Type B pancreatic cell (in vitro differentiated cells): ENCODE measurements at regions not wholly inside any gene's neighbourhood (a gene's known extent, or its start where the extent isn't known, plus 50 kb on each side); places are given as distances from the start of the nearest gene placed in this dataset.
A peak's percentile ranks its signal among the peaks of the same experiment; 100 is the strongest.

Experiments used
- DNase-seq: peaks from one replicate; pipeline ENCODE4 v3.0.0; 2021; ENCODE audit warnings: mixed read lengths; ENCODE audit not compliant: unreplicated experiment; ENCODE audit errors: extremely low spot score
- H3K27ac Mint-ChIP-seq: 2 replicates; pipeline ENCODE4 v1.8.0; 2021; ENCODE audit warnings: mild to moderate bottlenecking, mixed read lengths
- H3K27me3 Mint-ChIP-seq: 2 replicates; pipeline ENCODE4 v1.8.0; 2021; ENCODE audit warnings: mixed read lengths
- H3K36me3 Mint-ChIP-seq: 2 replicates; pipeline ENCODE4 v1.8.0; 2021; ENCODE audit warnings: mixed read lengths
- H3K4me1 Mint-ChIP-seq: one replicate; pipeline ENCODE4 v1.8.0; 2021; ENCODE audit warnings: mixed read lengths; ENCODE audit not compliant: unreplicated experiment
- H3K4me3 Mint-ChIP-seq: 2 replicates; pipeline ENCODE4 v1.8.0; 2021; ENCODE audit warnings: mild to moderate bottlenecking, mixed read lengths
- H3K9me3 Mint-ChIP-seq: 2 replicates; pipeline ENCODE4 v1.8.0; 2021; ENCODE audit warnings: mixed read lengths
- TF ChIP-seq, protein P1 (sequence below): fragments of 200-600 bp; sonication (generic); conservative IDR thresholded peaks from 2 replicates; pipeline ENCODE4 v1.5.0; 2021; ENCODE audit warnings: antibody characterized with exemption, mild to moderate bottlenecking

DNA sequence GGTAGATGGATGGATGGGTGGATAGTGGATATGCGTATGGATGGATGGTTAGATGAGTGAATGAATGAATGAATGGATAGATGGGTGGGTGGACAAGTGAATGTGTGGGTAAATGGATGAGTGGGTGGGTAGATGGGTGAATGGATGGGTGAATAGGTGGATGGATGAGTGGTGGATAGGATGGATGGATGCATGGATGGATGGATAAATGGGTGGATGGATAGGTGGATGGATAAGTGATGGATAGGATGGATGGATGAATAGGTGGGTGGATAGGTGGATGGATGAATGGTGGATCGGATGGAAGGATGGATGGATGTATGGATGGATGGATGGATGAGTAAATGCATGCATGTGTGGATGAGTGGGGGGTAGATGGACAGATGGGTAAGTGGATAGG, 169.3 kb downstream of the ACKR3 start:
- TF ChIP-seq, protein P1, sequence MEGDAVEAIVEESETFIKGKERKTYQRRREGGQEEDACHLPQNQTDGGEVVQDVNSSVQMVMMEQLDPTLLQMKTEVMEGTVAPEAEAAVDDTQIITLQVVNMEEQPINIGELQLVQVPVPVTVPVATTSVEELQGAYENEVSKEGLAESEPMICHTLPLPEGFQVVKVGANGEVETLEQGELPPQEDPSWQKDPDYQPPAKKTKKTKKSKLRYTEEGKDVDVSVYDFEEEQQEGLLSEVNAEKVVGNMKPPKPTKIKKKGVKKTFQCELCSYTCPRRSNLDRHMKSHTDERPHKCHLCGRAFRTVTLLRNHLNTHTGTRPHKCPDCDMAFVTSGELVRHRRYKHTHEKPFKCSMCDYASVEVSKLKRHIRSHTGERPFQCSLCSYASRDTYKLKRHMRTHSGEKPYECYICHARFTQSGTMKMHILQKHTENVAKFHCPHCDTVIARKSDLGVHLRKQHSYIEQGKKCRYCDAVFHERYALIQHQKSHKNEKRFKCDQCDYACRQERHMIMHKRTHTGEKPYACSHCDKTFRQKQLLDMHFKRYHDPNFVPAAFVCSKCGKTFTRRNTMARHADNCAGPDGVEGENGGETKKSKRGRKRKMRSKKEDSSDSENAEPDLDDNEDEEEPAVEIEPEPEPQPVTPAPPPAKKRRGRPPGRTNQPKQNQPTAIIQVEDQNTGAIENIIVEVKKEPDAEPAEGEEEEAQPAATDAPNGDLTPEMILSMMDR: no peak
- no peak for DNase-seq
- Mint-ChIP-seq H3K9me3 (no peaks in the 10 kb centered on the region), H3K4me1 (peaks cover 22% of the 10 kb centered on the region), H3K27me3 (no peaks in the 10 kb centered on the region), H3K27ac (no peak overlapping the region), H3K4me3 (no peak overlapping the region), H3K36me3 (no peaks in the 10 kb centered on the region)

DNA sequence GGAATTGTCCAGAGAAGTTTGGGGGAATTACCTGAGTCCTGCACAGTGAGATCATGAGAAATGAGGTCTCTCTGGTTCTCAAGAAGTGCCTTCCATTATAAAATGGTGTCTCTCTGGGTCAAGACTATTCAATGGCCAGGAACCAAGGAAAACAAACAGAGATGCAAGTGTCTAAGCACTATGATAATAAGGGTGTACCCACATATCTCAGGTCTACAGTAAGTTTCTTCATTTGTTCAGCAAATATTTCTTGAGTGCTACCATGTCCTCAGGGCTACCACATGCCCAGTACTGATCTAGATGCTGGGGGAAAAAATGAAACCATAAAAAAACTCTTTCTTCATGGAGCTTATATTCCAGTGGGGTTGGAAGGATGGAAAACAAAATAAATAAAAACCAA, 170.0 kb downstream of the ACKR3 start:
- Mint-ChIP-seq H3K4me1 (peaks cover 30% of the 10 kb centered on the region), H3K9me3 (no peaks in the 10 kb centered on the region), H3K27ac (no peak overlapping the region), H3K4me3 (no peak overlapping the region), H3K36me3 (no peaks in the 10 kb centered on the region), H3K27me3 (no peaks in the 10 kb centered on the region)
- no peak for DNase-seq
- TF ChIP-seq, protein P1: no peak

DNA sequence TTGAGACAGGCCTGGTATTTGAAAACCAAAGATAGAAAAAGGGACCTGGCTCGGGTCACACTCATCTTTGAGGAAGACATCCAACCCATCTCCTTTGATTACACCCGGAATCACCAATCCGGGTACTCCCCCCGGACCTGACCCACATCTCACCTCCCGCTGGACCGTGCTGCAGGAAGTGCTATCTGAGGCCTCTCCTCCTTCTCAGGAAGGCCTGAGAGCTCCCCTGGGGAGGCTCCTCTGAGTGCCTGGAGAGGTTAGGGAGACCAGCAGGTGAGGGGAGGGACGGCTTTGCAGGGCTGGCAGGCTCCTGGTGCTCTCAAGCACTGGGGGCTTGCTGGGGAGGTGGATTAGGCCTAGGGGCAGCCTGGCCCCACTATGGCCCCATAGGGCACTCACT, 170.9 kb downstream of the ACKR3 start:
- Mint-ChIP-seq H3K4me1 (peaks cover 36% of the 10 kb centered on the region), H3K9me3 (no peaks in the 10 kb centered on the region), H3K4me3 (no peak overlapping the region), H3K27me3 (no peaks in the 10 kb centered on the region), H3K36me3 (no peaks in the 10 kb centered on the region), H3K27ac (no peak overlapping the region)
- TF ChIP-seq, protein P1: no peak
- no peak for DNase-seq

DNA sequence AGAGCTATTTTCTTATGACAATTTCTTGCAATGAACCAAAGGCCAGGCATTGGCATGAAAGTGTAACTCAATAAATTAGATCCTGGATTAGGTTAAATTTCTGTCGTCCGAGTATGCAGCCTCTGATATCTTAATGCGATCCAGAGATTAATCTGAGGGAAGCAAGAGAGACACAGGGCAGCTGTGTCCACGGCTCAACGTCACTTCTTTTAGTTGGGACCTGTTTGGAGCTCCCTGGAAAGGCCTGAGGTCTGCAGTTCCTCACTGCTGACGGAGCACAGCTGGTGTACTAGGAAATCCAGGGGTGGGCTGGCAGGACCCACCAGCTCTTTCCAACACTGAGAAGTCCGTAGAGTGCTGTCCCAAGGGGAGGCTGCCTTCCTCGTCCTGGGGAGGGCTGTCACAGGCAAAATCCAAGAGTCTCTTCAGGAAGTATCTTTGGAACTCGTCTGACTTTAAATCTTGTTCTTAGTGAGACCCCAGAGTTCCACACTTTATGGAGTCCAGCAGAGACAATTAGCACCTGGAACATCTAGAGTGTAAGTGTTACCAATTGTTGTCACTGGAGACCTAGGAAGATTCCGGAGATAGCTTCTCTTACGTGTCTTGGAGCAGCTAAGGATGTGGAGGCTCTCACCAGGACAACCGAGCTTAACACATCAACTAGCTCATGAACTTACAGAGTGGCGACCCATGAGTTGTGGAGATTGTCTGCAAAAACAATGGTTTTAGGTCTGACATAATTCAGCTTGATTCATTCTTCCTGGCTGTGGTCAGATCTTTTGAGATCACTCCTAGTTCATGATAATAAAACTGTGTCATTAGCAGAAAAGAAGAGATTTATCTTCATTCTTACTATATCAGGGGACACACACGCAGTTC, 173.7 kb downstream of the ACKR3 start:
- no peak overlapping the region for H3K4me3 Mint-ChIP-seq

DNA sequence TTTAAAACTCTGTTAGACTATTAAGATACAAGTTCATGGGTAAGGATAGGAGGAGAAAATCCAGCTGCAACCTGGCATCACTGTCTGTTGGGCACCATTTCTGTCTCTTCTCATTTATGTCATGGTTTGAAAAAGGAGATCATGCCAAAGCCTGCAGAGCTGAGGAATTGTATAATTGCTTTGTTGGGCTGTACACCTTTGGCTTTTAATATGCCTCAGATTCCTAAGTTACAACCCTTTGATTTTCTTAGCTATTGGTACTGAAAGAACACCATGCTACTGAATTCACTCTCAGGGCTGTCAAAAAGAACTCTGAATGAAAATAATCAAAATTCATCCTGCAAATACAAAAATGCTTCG, 174.3 kb downstream of the ACKR3 start:
- H3K36me3 Mint-ChIP-seq: no peaks in the 10 kb centered on the region
- no peaks in the 10 kb centered on the region for H3K27me3 Mint-ChIP-seq
- peaks cover 63% of the 10 kb centered on the region for H3K4me1 Mint-ChIP-seq
- TF ChIP-seq, protein P1: no peak
- H3K9me3 Mint-ChIP-seq: no peaks in the 10 kb centered on the region
- peak overlapping the region; percentile 43 for H3K4me3 Mint-ChIP-seq
- no peak overlapping the region for H3K27ac Mint-ChIP-seq
- DNase-seq: no peak

More for the DNA sequence above, 173.7 kb downstream of the ACKR3 start:
- no peak overlapping the region for H3K27ac Mint-ChIP-seq
- H3K27me3 Mint-ChIP-seq: no peaks in the 10 kb centered on the region
- TF ChIP-seq, protein P1: no peak
- H3K9me3 Mint-ChIP-seq: no peaks in the 10 kb centered on the region
- H3K4me1 Mint-ChIP-seq: peaks cover 57% of the 10 kb centered on the region
- H3K36me3 Mint-ChIP-seq: no peaks in the 10 kb centered on the region
- no peak for DNase-seq
